ENCODE measurements at regions not wholly inside any gene's neighbourhood (a gene's known extent, or its start where the extent isn't known, plus 50 kb on each side); places are given as distances from the start of the nearest gene placed in this dataset.

DNA sequence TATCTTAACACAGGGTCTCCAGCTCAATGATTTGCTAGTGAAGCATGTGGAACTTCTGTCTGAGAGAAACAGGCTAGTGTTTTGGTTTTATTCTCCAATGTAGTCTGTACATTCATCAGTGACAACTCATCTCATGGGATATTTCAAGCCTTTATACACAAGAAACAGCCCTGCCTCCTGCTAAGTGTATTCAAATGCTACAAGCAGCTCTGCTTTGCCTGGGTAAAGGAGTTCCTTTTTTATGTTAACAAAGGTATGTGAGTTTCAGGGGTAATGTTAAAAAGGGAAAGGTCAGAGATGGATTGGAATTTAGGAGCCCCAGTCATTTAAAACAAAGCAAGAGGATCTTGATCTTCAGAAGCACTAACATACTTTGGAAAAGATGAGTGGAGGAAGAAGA is 498.7 kb downstream of the ISL1 start:
- no peak for TF ChIP-seq POLR2A (IDR thresholded peaks at IDR 0.05; ENCODE audit: low read depth, low read length)
- TF ChIP-seq PAX5 (IDR thresholded peaks at IDR 0.05; ENCODE audit: insufficient read depth, low read length, severe bottlenecking), result no peak
- TF ChIP-seq POLR2AphosphoS5 (IDR thresholded peaks at IDR 0.05; ENCODE audit: low read depth, low read length), result no peak
- TF ChIP-seq POU2F2 (IDR thresholded peaks at IDR 0.05; ENCODE audit: low read depth, low read length), result no peak
- no peak for TF ChIP-seq TAF1 (IDR thresholded peaks at IDR 0.05; ENCODE audit: low read depth, low read length)
- TF ChIP-seq SPI1 (IDR thresholded peaks at IDR 0.05; ENCODE audit: low read depth, low read length), result no peak
